Nephron (organoid): ENCODE measurements at regions not wholly inside any gene's neighbourhood (a gene's known extent, or its start where the extent isn't known, plus 50 kb on each side); places are given as distances from the start of the nearest gene placed in this dataset.

Source experiments
- H3K27ac Mint-ChIP-seq, 3 experiments: 2 replicates each; pipeline ENCODE4 v1.8.0; 2020; ENCODE audit warnings: mixed read lengths in 3 of 3, mild to moderate bottlenecking in 2 of 3, moderate library complexity in 1 of 3
- H3K27me3 Mint-ChIP-seq: 2 replicates; pipeline ENCODE4 v1.8.0; 2021; ENCODE audit warnings: low read depth, mild to moderate bottlenecking, moderate library complexity, mixed read lengths
- H3K36me3 Mint-ChIP-seq: 2 replicates; pipeline ENCODE4 v1.8.0; 2020; ENCODE audit warnings: low read depth, mixed read lengths
- H3K4me1 Mint-ChIP-seq: 2 replicates; pipeline ENCODE4 v1.8.0; 2020; ENCODE audit warnings: mixed read lengths
- H3K4me3 Mint-ChIP-seq, 3 experiments: 2 replicates each; pipeline ENCODE4 v1.8.0; 2020; ENCODE audit warnings: mild to moderate bottlenecking in 3 of 3, mixed read lengths in 3 of 3, moderate library complexity in 2 of 3
- H3K9me3 Mint-ChIP-seq: 2 replicates; pipeline ENCODE4 v1.8.0; 2020; ENCODE audit warnings: mixed read lengths
- TF ChIP-seq, protein P1 (sequence below), 3 experiments: fragments of 200-600 bp; sonication (generic); IDR thresholded peaks; one replicate each; pipeline ENCODE4 v1.5.0; 2021; ENCODE audit warnings: antibody characterized with exemption in 3 of 3; ENCODE audit not compliant: unreplicated experiment in 3 of 3

GRCh38 chr15:87748483-87748882 lies 508.1 kb downstream of the NTRK3 start:
- TF ChIP-seq, protein P1, sequence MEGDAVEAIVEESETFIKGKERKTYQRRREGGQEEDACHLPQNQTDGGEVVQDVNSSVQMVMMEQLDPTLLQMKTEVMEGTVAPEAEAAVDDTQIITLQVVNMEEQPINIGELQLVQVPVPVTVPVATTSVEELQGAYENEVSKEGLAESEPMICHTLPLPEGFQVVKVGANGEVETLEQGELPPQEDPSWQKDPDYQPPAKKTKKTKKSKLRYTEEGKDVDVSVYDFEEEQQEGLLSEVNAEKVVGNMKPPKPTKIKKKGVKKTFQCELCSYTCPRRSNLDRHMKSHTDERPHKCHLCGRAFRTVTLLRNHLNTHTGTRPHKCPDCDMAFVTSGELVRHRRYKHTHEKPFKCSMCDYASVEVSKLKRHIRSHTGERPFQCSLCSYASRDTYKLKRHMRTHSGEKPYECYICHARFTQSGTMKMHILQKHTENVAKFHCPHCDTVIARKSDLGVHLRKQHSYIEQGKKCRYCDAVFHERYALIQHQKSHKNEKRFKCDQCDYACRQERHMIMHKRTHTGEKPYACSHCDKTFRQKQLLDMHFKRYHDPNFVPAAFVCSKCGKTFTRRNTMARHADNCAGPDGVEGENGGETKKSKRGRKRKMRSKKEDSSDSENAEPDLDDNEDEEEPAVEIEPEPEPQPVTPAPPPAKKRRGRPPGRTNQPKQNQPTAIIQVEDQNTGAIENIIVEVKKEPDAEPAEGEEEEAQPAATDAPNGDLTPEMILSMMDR (IDR thresholded peaks at IDR 0.05; ENCODE audit: unreplicated experiment in 3 of 3): no peak
- Mint-ChIP-seq H3K4me1 (peaks cover 13% of the 10 kb centered on the region), H3K9me3 (no peaks in the 10 kb centered on the region), H3K27ac (no peak overlapping the region), H3K4me3 (no peak overlapping the region), H3K36me3 (no peaks in the 10 kb centered on the region), H3K27me3 (no peaks in the 10 kb centered on the region)

DNA sequence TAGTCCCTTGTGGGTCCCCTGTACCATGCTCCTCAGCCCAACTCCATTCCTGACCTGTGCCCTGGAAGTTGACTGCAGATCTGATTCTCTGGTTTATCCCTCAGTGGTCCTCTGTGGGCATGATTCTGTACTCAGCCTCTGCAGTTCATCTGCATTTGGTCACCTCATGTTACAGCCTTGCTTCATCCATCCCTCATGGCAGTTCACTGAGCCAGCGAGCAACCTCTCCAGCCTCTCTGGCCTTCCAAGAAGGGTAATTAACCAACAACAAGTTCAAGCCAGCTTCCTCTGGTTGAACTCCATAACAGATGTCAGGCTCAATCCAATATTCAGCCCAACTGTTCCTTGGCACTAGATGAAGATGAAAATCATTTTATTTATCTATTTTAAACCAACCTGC lies 509.5 kb downstream of the NTRK3 start:
- H3K36me3 Mint-ChIP-seq: no peaks in the 10 kb centered on the region
- H3K4me3 Mint-ChIP-seq: no peak overlapping the region
- peaks cover 1% of the 10 kb centered on the region for H3K4me1 Mint-ChIP-seq
- no peak overlapping the region for H3K27ac Mint-ChIP-seq
- H3K9me3 Mint-ChIP-seq: no peaks in the 10 kb centered on the region
- TF ChIP-seq, protein P1 (IDR thresholded peaks at IDR 0.05; ENCODE audit: unreplicated experiment in 3 of 3): no peak
- no peaks in the 10 kb centered on the region for H3K27me3 Mint-ChIP-seq

DNA sequence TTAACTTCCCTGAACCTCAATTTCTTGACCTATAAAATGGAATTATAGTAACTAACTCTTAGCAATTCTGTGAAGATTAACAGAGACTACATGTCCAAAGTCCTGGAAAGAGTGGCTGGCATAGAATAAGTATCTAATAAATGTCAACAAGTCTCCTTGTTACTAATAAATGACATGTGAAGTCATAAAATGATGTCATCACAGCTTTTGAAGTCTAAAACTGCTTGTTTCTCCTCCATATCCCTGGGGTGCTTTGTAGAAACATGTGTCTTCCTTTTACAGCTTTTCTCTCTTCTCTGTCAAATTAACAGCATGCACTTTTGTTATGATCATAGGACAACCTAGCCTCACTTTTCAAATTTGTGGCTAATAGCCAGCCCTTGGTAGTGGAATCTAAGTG lies 510.2 kb downstream of the NTRK3 start:
- Mint-ChIP-seq H3K36me3 (no peaks in the 10 kb centered on the region), H3K4me1 (no peaks in the 10 kb centered on the region), H3K9me3 (no peaks in the 10 kb centered on the region), H3K27me3 (no peaks in the 10 kb centered on the region), H3K4me3 (no peak overlapping the region), H3K27ac (no peak overlapping the region)
- TF ChIP-seq, protein P1 (IDR thresholded peaks at IDR 0.05; ENCODE audit: unreplicated experiment in 3 of 3): no peak

GRCh38 chr15:87744815-87745214 lies 511.7 kb downstream of the NTRK3 start:
- no peaks in the 10 kb centered on the region for H3K9me3 Mint-ChIP-seq
- no peak overlapping the region for H3K4me3 Mint-ChIP-seq
- no peak overlapping the region for H3K27ac Mint-ChIP-seq
- no peaks in the 10 kb centered on the region for H3K4me1 Mint-ChIP-seq
- peaks cover 5% of the 10 kb centered on the region for H3K27me3 Mint-ChIP-seq
- H3K36me3 Mint-ChIP-seq: no peaks in the 10 kb centered on the region
- TF ChIP-seq, protein P1 (IDR thresholded peaks at IDR 0.05; ENCODE audit: unreplicated experiment in 3 of 3): no peak

- TF ChIP-seq, protein P1 (IDR thresholded peaks at IDR 0.05; ENCODE audit: unreplicated experiment in 3 of 3): no peak
- H3K27ac Mint-ChIP-seq: no peak overlapping the region
- no peaks in the 10 kb centered on the region for H3K4me1 Mint-ChIP-seq
- no peak overlapping the region for H3K4me3 Mint-ChIP-seq
- no peaks in the 10 kb centered on the region for H3K36me3 Mint-ChIP-seq
- H3K9me3 Mint-ChIP-seq: no peaks in the 10 kb centered on the region
- peaks cover 9% of the 10 kb centered on the region for H3K27me3 Mint-ChIP-seq
Measured at GRCh38 chr15:87743562-87743961, 513.0 kb downstream of the NTRK3 start.

- no peak overlapping the region for H3K27ac Mint-ChIP-seq
- H3K4me3 Mint-ChIP-seq: no peak overlapping the region
- no peaks in the 10 kb centered on the region for H3K9me3 Mint-ChIP-seq
- H3K36me3 Mint-ChIP-seq: no peaks in the 10 kb centered on the region
- TF ChIP-seq, protein P1 (IDR thresholded peaks at IDR 0.05; ENCODE audit: unreplicated experiment in 3 of 3): no peak
- H3K4me1 Mint-ChIP-seq: peaks cover 6% of the 10 kb centered on the region
- H3K27me3 Mint-ChIP-seq: peaks cover 11% of the 10 kb centered on the region
Measured at GRCh38 chr15:87741350-87741749, 515.2 kb downstream of the NTRK3 start.
